GM12892 (cell line): ENCODE measurements at regions not wholly inside any gene's neighbourhood (a gene's known extent, or its start where the extent isn't known, plus 50 kb on each side); places are given as distances from the start of the nearest gene placed in this dataset.

Experiments used
- POLR2A ChIP-seq: IDR thresholded peaks from 2 replicates; pipeline ENCODE4 v1.6.1; 2011; ENCODE audit warnings: low read depth, low read length, control low read depth
- POLR2AphosphoS5 ChIP-seq: IDR thresholded peaks from 2 replicates; pipeline ENCODE4 v1.6.1; 2011; ENCODE audit warnings: low read depth, low read length, control low read depth

DNA sequence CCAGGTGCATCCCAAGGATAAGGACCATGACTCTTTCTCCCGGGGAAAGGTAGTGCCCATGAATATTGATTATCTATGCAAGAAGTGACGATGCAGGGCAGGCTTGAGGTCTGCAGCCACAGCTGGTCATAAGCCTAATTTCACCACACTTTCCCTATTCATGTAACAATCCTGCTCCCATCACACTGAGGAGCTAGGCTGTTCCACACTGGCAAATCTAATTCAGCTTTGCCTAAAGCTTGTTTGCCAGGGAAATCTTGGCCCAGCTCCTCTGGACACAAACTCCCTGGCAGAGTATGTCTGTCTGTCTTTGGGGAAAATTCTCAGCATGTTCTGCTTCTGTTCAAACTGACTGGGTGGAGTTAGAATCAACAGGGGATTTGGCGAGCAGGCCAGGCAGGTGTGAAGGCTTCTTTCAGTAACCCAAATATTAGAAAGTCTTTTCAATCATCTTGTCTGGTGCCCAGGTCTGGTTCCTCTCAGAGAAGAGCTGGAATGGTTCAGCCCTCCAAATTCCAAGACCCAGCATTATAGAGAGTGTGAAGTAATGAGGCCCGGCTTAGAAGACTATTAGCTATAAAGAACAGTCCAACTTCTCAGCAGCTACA, 88.5 kb upstream of the SPDL1 start:
- TF ChIP-seq POLR2A (no peak), POLR2AphosphoS5 (no peak)
